Lower leg skin (tissue), 4 donors: ENCODE measurements at regions not wholly inside any gene's neighbourhood (a gene's known extent, or its start where the extent isn't known, plus 50 kb on each side); places are given as distances from the start of the nearest gene placed in this dataset.

ENCODE experiments used
- DNase-seq, 2 donors: peaks; one replicate each; pipeline ENCODE4 v3.0.0-alpha.2; 2019; ENCODE audit warnings: low spot score in 2 of 2
- H3K4me3 ChIP-seq: fragments of 200-600 bp; sonication (generic); 2 replicates; pipeline ENCODE4 v1.5.1; 2017; ENCODE audit warnings: mild to moderate bottlenecking, low read depth; ENCODE audit not compliant: poor library complexity, severe bottlenecking
- CTCF ChIP-seq, 3 donors: fragments of 450-650 bp; IDR thresholded peaks; one replicate each; pipeline ENCODE4 v1.5.1; 2016; ENCODE audit warnings: antibody characterized with exemption in 3 of 3, mild to moderate bottlenecking in 3 of 3, moderate library complexity in 2 of 3
- POLR2A ChIP-seq, 2 donors: fragments of 450-650 bp; IDR thresholded peaks; one replicate each; pipeline ENCODE4 v1.6.1; 2016 to 2017; ENCODE audit warnings: antibody characterized with exemption in 2 of 2, mild to moderate bottlenecking in 1 of 2, moderate library complexity in 1 of 2
- WGBS, 2 donors: methylation state at CpG; one replicate each; pipeline ENCODE4 v1.1.5; 2018; 5-methylcytosine and 5-hydroxymethylcytosine counted together
- intact Hi-C: fragments of 100-400 bp; cut with DNase I; formaldehyde crosslinking; loops from one replicate; pipeline ENCODE4 v1.15.0; 2023; ENCODE audit warnings: low total_unique reads

DNA sequence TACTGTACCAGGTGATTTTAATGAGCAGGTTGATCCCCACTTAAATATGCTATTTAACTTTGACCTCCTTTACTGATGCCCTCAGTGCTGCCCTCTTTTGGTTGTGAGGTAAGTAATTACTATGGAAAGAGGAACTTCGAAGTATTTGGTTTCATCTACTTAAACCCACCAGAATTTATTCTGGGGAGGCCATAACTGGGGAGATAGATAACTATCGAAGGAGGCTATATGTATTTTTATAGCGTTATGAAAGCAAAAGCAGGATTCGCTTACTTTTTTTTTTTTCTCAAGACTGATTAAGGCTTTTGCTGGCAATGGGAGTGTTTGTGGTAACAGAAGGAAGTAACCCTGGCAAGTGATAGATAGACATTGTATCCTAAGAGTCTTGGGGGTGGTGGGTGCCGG is 168.9 kb upstream of the CENPW start:
- DNase-seq: no peak
- no peak overlapping the region for H3K4me3 ChIP-seq
- WGBS, 2 donors: 50 to 58% methylated on average over 5 of the region's 5 CpGs
- intact Hi-C loops: no loop called here
- TF ChIP-seq POLR2A (IDR thresholded peaks at IDR 0.05) (no peak), CTCF (IDR thresholded peaks at IDR 0.05) (no peak)

- intact Hi-C loops: no loop called here
- H3K4me3 ChIP-seq: no peak overlapping the region
- WGBS, 2 donors: 90 to 92% methylated on average over 2 of the region's 2 CpGs
- TF ChIP-seq CTCF (IDR thresholded peaks at IDR 0.05) (no peak), POLR2A (IDR thresholded peaks at IDR 0.05) (no peak)
- no peak for DNase-seq
Observed at GRCh38 chr6:126172131-126172530, 167.8 kb upstream of the CENPW start.

- 69 to 88% methylated on average over 4 of the region's 4 CpGs for WGBS, 2 donors
- intact Hi-C loops: no loop called here
- TF ChIP-seq CTCF (IDR thresholded peaks at IDR 0.05) (no peak), POLR2A (IDR thresholded peaks at IDR 0.05) (no peak)
- no peak overlapping the region for H3K4me3 ChIP-seq
- DNase-seq: no peak
Observed at GRCh38 chr6:126173265-126173664, 166.7 kb upstream of the CENPW start.

- intact Hi-C loops: no loop called here
- 97 to 98% methylated on average over 1 of the region's 1 CpG for WGBS, 2 donors
- no peak for TF ChIP-seq CTCF (IDR thresholded peaks at IDR 0.05)
- no peak for TF ChIP-seq POLR2A (IDR thresholded peaks at IDR 0.05)
- no peak for DNase-seq
- no peak overlapping the region for H3K4me3 ChIP-seq
Observed at GRCh38 chr6:126174697-126175096, 165.2 kb upstream of the CENPW start.

GRCh38 chr6:126175251-126175650 is 164.7 kb upstream of the CENPW start:
- TF ChIP-seq POLR2A (IDR thresholded peaks at IDR 0.05) (no peak), CTCF (IDR thresholded peaks at IDR 0.05) (no peak)
- intact Hi-C loops: no loop called here
- DNase-seq: no peak
- no peak overlapping the region for H3K4me3 ChIP-seq
- 95 to 100% methylated on average over 1 of the region's 1 CpG for WGBS, 2 donors

- DNase-seq: no peak
- intact Hi-C loops: no loop called here
- no peak for TF ChIP-seq CTCF (IDR thresholded peaks at IDR 0.05)
- TF ChIP-seq POLR2A (IDR thresholded peaks at IDR 0.05): no peak
- no peak overlapping the region for H3K4me3 ChIP-seq
Observed at GRCh38 chr6:126176282-126176681, 163.6 kb upstream of the CENPW start.
